Body of pancreas (tissue), 4 donors: ENCODE measurements at regions not wholly inside any gene's neighbourhood (a gene's known extent, or its start where the extent isn't known, plus 50 kb on each side); places are given as distances from the start of the nearest gene placed in this dataset.

Experiments
- POLR2A ChIP-seq, 3 donors: fragments of 450-650 bp; IDR thresholded peaks; one replicate each; pipeline ENCODE4 v1.6.1; 2016; ENCODE audit warnings: antibody characterized with exemption in 3 of 3, mild to moderate bottlenecking in 2 of 3
- TF ChIP-seq, protein P1 (sequence below), 7 experiments: fragments of 450-650 bp in 4 of 7; fragments of 200-600 bp in 3 of 7; sonication (generic) in 3 of 7; IDR thresholded peaks; one replicate each; pipeline ENCODE4 v1.5.1; 2016 to 2019; ENCODE audit warnings: antibody characterized with exemption in 7 of 7

DNA sequence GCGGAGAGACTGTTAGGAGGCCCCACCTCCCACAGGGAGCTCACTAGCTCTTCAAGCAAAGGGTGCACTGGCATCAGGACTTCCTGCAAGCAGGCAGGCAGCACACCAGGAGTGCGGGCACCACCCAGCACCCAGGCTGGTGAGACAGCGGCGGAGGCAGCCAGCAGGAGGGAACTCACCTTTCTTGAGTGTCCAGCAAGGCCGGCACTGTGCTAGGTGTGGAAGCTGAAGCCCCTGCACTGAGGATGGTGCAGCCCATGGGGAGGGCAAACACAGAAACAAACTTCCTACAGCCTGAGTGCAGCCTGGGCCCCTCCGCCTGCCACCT lies 100.7 kb upstream of the ID2 start:
- TF ChIP-seq, protein P1, sequence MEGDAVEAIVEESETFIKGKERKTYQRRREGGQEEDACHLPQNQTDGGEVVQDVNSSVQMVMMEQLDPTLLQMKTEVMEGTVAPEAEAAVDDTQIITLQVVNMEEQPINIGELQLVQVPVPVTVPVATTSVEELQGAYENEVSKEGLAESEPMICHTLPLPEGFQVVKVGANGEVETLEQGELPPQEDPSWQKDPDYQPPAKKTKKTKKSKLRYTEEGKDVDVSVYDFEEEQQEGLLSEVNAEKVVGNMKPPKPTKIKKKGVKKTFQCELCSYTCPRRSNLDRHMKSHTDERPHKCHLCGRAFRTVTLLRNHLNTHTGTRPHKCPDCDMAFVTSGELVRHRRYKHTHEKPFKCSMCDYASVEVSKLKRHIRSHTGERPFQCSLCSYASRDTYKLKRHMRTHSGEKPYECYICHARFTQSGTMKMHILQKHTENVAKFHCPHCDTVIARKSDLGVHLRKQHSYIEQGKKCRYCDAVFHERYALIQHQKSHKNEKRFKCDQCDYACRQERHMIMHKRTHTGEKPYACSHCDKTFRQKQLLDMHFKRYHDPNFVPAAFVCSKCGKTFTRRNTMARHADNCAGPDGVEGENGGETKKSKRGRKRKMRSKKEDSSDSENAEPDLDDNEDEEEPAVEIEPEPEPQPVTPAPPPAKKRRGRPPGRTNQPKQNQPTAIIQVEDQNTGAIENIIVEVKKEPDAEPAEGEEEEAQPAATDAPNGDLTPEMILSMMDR (IDR thresholded peaks at IDR 0.05) = no peak
- TF ChIP-seq POLR2A (IDR thresholded peaks at IDR 0.05) = no peak
